OCI-LY3 (cell line): ENCODE measurements at regions not wholly inside any gene's neighbourhood (a gene's known extent, or its start where the extent isn't known, plus 50 kb on each side); places are given as distances from the start of the nearest gene placed in this dataset.

Experiments
- H2AFZ ChIP-seq: fragments of 200-600, 300-600 bp; shearing (Covaris generic); 2 replicates; pipeline ENCODE4 v1.6.0; 2014; ENCODE audit warnings: antibody characterized with exemption, low read depth, low read length
- H3K27ac ChIP-seq: fragments of 200-600, 300-600 bp; sonication (generic); 2 replicates; pipeline ENCODE4 v1.5.1; 2014; ENCODE audit warnings: mild to moderate bottlenecking, low read length, moderate library complexity, mixed read lengths
- H3K27me3 ChIP-seq: fragments of 200-600, 300-600 bp; sonication (generic); 2 replicates; pipeline ENCODE4 v1.6.1; 2014; ENCODE audit warnings: low read depth, low read length, mixed read lengths
- H3K36me3 ChIP-seq: fragments of 200-600, 300-600 bp; sonication (generic); replicated peaks from 2 replicates; pipeline ENCODE3; 2014; ENCODE audit warnings: low read depth, low read length, mixed read lengths
- H3K4me1 ChIP-seq: fragments of 300-600, 200-600 bp; sonication (generic); 2 replicates; pipeline ENCODE4 v1.6.1; 2014; ENCODE audit warnings: low read length, mixed read lengths
- H3K4me2 ChIP-seq: fragments of 200-600, 300-600 bp; sonication (generic); 2 replicates; pipeline ENCODE4 v1.6.1; 2014; ENCODE audit warnings: low read length, mixed read lengths
- H3K4me3 ChIP-seq: fragments of 300-600, 200-600 bp; sonication (generic); 2 replicates; pipeline ENCODE4 v1.5.1; 2014; ENCODE audit warnings: antibody characterized with exemption, mild to moderate bottlenecking, low read length, moderate library complexity
- H3K79me2 ChIP-seq: fragments of 300-600, 200-600 bp; shearing (Covaris generic); 2 replicates; pipeline ENCODE4 v1.6.1; 2014; ENCODE audit warnings: mild to moderate bottlenecking, low read length, mixed read lengths
- H3K9ac ChIP-seq: fragments of 300-600, 200-600 bp; shearing (Covaris generic); 2 replicates; pipeline ENCODE4 v1.6.0; 2014; ENCODE audit warnings: mild to moderate bottlenecking, low read length, moderate library complexity
- H3K9me3 ChIP-seq: fragments of 200-600, 300-600 bp; shearing (Covaris generic); 2 replicates; pipeline ENCODE4 v1.6.1; 2014; ENCODE audit warnings: low read length, mixed read lengths; ENCODE audit not compliant: insufficient read depth
- H4K20me1 ChIP-seq: fragments of 200-600, 300-600 bp; sonication (generic); 2 replicates; pipeline ENCODE4 v1.6.1; 2016; ENCODE audit warnings: low read length, mixed read lengths; ENCODE audit not compliant: insufficient read depth
- CTCF ChIP-seq: fragments of 200-600, 300-600 bp; sonication (generic); IDR thresholded peaks from 2 replicates; pipeline ENCODE4 v1.5.1; 2014; ENCODE audit warnings: antibody characterized with exemption, low read length, low read depth
- EZH2phosphoT487 ChIP-seq: fragments of 200-600 bp; shearing (Covaris generic); IDR thresholded peaks from 2 replicates; pipeline ENCODE4 v1.6.1; 2018; ENCODE audit warnings: antibody characterized with exemption, mixed run types, low read depth

GRCh38 chr14:71190770-71191374, 283.6 kb downstream of the PCNX1 start:
- no peak overlapping the region for H3K4me2 ChIP-seq
- no peak overlapping the region for H3K9ac ChIP-seq
- no peaks in the 10 kb centered on the region for H3K79me2 ChIP-seq
- H3K27ac ChIP-seq, result no peak overlapping the region
- H3K4me1 ChIP-seq, result no peaks in the 10 kb centered on the region
- H4K20me1 ChIP-seq, result no peaks in the 10 kb centered on the region
- H3K4me3 ChIP-seq, result no peak overlapping the region
- no peaks in the 10 kb centered on the region for H3K36me3 ChIP-seq
- TF ChIP-seq EZH2phosphoT487, result no peak
- TF ChIP-seq CTCF, result no peak
- peaks cover 20% of the 10 kb centered on the region; the same call in 1 of the 2 replicates for H3K27me3 ChIP-seq
- H2AFZ ChIP-seq, result no peak overlapping the region
- H3K9me3 ChIP-seq, result no peaks in the 10 kb centered on the region

GRCh38 chr14:71193663-71194062, 286.4 kb downstream of the PCNX1 start:
- no peaks in the 10 kb centered on the region for H3K4me1 ChIP-seq

GRCh38 chr14:71194251-71194650, 287.0 kb downstream of the PCNX1 start:
- Histone ChIP-seq H3K4me2 (no peak overlapping the region), H4K20me1 (no peaks in the 10 kb centered on the region), H3K27me3 (peaks cover 20% of the 10 kb centered on the region; the same call in 1 of the 2 replicates), H3K27ac (no peak overlapping the region), H3K9me3 (no peaks in the 10 kb centered on the region), H3K4me3 (no peak overlapping the region), H2AFZ (no peak overlapping the region), H3K4me1 (no peaks in the 10 kb centered on the region), H3K79me2 (no peaks in the 10 kb centered on the region), H3K9ac (no peak overlapping the region), H3K36me3 (no peaks in the 10 kb centered on the region)
- TF ChIP-seq CTCF (no peak), EZH2phosphoT487 (no peak)

More at GRCh38 chr14:71193663-71194062, 286.4 kb downstream of the PCNX1 start:
- H3K27me3 ChIP-seq, result peaks cover 20% of the 10 kb centered on the region; the same call in 1 of the 2 replicates
- H3K4me3 ChIP-seq, result no peak overlapping the region
- H4K20me1 ChIP-seq, result no peaks in the 10 kb centered on the region
- H3K36me3 ChIP-seq, result no peaks in the 10 kb centered on the region
- no peaks in the 10 kb centered on the region for H3K9me3 ChIP-seq
- no peak overlapping the region for H3K4me2 ChIP-seq
- no peak overlapping the region for H3K27ac ChIP-seq
- no peak overlapping the region for H3K9ac ChIP-seq
- no peak for TF ChIP-seq CTCF
- H2AFZ ChIP-seq, result no peak overlapping the region
- no peaks in the 10 kb centered on the region for H3K79me2 ChIP-seq

GRCh38 chr14:71196921-71197320, 289.7 kb downstream of the PCNX1 start:
- Histone ChIP-seq H3K36me3 (no peaks in the 10 kb centered on the region), H4K20me1 (no peaks in the 10 kb centered on the region), H3K79me2 (no peaks in the 10 kb centered on the region), H3K9ac (no peak overlapping the region), H3K9me3 (no peaks in the 10 kb centered on the region), H3K27ac (no peak overlapping the region), H3K4me3 (no peak overlapping the region), H3K4me1 (no peaks in the 10 kb centered on the region), H3K27me3 (peaks cover under 1% of the 10 kb centered on the region; the same call in 1 of the 2 replicates), H3K4me2 (no peak overlapping the region), H2AFZ (no peak overlapping the region)
- TF ChIP-seq CTCF, result no peak
- no peak for TF ChIP-seq EZH2phosphoT487
